NCI-H2171 (cell line): ENCODE measurements at regions not wholly inside any gene's neighbourhood (a gene's known extent, or its start where the extent isn't known, plus 50 kb on each side); places are given as distances from the start of the nearest gene placed in this dataset.

Source experiments
- DNase-seq: peaks from one replicate; lab custom pipeline; 2025; lab: John Stamatoyannopoulos, UW

GRCh38 chr12:13503094-13503835 lies 306.7 kb downstream of the EMP1 start:
- no peak for DNase-seq

- no peak for DNase-seq
Measured at GRCh38 chr12:13499008-13499407, 302.5 kb downstream of the EMP1 start.

- DNase-seq: no peak
Measured at GRCh38 chr12:13496111-13496510, 299.6 kb downstream of the EMP1 start.

GRCh38 chr12:13489246-13489645 lies 292.7 kb downstream of the EMP1 start:
- DNase-seq: no peak

GRCh38 chr12:13487326-13487725 lies 290.8 kb downstream of the EMP1 start:
- DNase-seq: no peak

- DNase-seq: no peak
Measured at GRCh38 chr12:13486794-13487193, 290.3 kb downstream of the EMP1 start.

GRCh38 chr12:13478650-13479181 lies 282.2 kb downstream of the EMP1 start:
- DNase-seq: no peak

GRCh38 chr12:13474381-13474780 lies 277.9 kb downstream of the EMP1 start:
- no peak for DNase-seq

GRCh38 chr12:13472690-13473089 lies 276.2 kb downstream of the EMP1 start:
- no peak for DNase-seq

GRCh38 chr12:13471471-13471870 lies 274.9 kb downstream of the EMP1 start:
- DNase-seq: no peak

- no peak for DNase-seq
Measured at GRCh38 chr12:13465635-13466034, 269.1 kb downstream of the EMP1 start.

- DNase-seq: no peak
Measured at GRCh38 chr12:13463189-13463588, 266.7 kb downstream of the EMP1 start.

GRCh38 chr12:13462450-13462849 lies 265.9 kb downstream of the EMP1 start:
- DNase-seq: no peak

GRCh38 chr12:13455778-13456144 lies 259.2 kb downstream of the EMP1 start:
- DNase-seq: no peak

- DNase-seq: no peak
Measured at GRCh38 chr12:13454991-13455777, 258.7 kb downstream of the EMP1 start.

- no peak for DNase-seq
Measured at GRCh38 chr12:13452955-13453570, 256.5 kb downstream of the EMP1 start.

- no peak for DNase-seq
Measured at GRCh38 chr12:13451776-13452175, 255.2 kb downstream of the EMP1 start.

GRCh38 chr12:13450231-13451080 lies 253.9 kb downstream of the EMP1 start:
- no peak for DNase-seq

- no peak for DNase-seq
Measured at GRCh38 chr12:13444076-13444475, 247.6 kb downstream of the EMP1 start.

GRCh38 chr12:13443498-13443897 lies 247.0 kb downstream of the EMP1 start:
- no peak for DNase-seq

- no peak for DNase-seq
Measured at GRCh38 chr12:13443028-13443427, 246.5 kb downstream of the EMP1 start.

GRCh38 chr12:13442457-13442856 lies 245.9 kb downstream of the EMP1 start:
- no peak for DNase-seq
